ENCODE measurements at regions not wholly inside any gene's neighbourhood (a gene's known extent, or its start where the extent isn't known, plus 50 kb on each side); places are given as distances from the start of the nearest gene placed in this dataset.

DNA sequence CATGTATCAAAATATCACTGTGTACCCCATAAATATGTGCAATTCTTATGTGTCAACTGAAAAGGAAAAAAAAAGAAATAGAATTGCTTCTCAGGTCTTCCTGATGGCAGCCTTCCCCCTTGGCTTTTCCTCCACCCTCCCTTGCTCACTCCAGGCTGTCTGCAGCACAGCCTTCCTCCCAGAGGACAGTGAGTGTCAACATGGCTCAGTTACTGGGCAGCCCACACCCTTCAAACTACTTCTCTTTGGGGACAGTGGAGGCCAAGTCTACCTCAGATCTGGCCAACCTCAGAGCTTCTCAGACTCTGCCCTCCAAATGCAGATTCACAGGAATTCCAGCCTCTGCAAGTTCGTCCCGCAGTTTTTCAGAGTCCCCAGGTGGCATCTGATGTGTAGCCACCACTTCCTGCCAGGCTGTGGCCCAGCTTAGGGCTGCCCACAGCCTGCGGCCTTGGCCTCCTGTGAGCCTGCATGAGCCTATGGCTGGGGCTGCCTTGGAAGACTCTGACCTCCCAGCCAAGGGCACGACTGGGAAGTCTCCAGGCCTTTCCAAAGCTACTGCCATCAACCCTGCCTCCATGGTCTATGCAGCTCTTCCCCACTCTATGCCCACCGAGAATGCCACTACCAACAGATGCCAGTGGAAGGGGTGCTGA is 148.0 kb upstream of the PWP1 start:
- H3K4me3 ChIP-seq (ENCODE audit: low read length in 2 of 2) = no peak overlapping the region

DNA sequence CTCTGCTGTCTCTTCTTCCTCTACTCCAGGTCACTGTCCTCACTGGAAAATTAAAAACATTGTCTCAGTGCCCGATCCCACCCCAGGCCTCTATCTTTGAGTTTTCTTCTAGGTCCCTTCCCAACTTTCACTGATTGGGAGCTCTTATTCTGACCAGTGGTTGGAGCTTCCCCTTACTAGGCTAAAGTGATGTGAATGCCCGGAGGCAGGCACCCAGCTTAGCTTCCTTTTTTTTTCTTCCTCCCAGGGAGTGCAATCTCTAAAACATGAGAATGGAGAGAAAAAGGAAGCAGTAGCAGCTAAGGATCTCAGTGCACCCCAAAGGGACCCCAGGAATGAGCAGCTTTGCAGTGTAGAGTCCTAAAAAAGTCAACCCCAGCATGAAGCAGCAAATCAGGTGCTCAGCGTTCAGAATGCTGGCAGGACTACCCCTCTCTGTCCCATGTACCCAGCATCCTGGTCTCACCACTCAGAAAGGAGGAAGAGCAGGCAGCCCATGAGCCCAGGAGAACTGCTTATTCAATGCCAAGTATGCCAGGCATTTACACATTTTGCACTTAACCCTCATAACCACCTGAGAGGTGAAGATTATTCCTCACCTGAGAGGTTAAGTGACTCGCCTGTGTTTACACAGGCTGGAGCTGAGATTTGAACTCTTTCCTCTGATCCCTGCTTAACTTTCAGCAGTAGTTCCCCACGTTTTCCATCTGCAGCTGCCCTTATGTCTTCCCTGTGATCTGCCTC is 146.2 kb upstream of the PWP1 start:
- H3K9ac ChIP-seq (ENCODE audit: low read depth in 1 of 2, low read length in 2 of 2) = no peak overlapping the region
- no peak overlapping the region for H3K27ac ChIP-seq (ENCODE audit: low read depth in 2 of 2, low read length in 2 of 2)
- no peak overlapping the region for H3K4me3 ChIP-seq (ENCODE audit: low read length in 2 of 2)
- H3K4me1 ChIP-seq (ENCODE audit: control insufficient read depth in 2 of 2, insufficient read depth in 2 of 2, low read length in 2 of 2) = no peaks in the 10 kb centered on the region
- H3K27me3 ChIP-seq (ENCODE audit: control insufficient read depth in 2 of 2, insufficient read depth in 2 of 2, low read length in 2 of 2) = no peaks in the 10 kb centered on the region
- H3K36me3 ChIP-seq (ENCODE audit: control insufficient read depth in 2 of 2, insufficient read depth in 2 of 2, low read length in 2 of 2) = no peaks in the 10 kb centered on the region
- H3K9me3 ChIP-seq (ENCODE audit: control insufficient read depth in 2 of 2, low read length in 2 of 2) = no peaks in the 10 kb centered on the region

More for the DNA sequence above, 148.0 kb upstream of the PWP1 start:
- H3K4me1 ChIP-seq (ENCODE audit: control insufficient read depth in 2 of 2, insufficient read depth in 2 of 2, low read length in 2 of 2) = no peaks in the 10 kb centered on the region
- H3K9me3 ChIP-seq (ENCODE audit: control insufficient read depth in 2 of 2, low read length in 2 of 2) = no peaks in the 10 kb centered on the region
- H3K27me3 ChIP-seq (ENCODE audit: control insufficient read depth in 2 of 2, insufficient read depth in 2 of 2, low read length in 2 of 2) = no peaks in the 10 kb centered on the region
- no peak overlapping the region for H3K27ac ChIP-seq (ENCODE audit: low read depth in 2 of 2, low read length in 2 of 2)
- H3K9ac ChIP-seq (ENCODE audit: low read depth in 1 of 2, low read length in 2 of 2) = no peak overlapping the region
- no peaks in the 10 kb centered on the region for H3K36me3 ChIP-seq (ENCODE audit: control insufficient read depth in 2 of 2, insufficient read depth in 2 of 2, low read length in 2 of 2)

DNA sequence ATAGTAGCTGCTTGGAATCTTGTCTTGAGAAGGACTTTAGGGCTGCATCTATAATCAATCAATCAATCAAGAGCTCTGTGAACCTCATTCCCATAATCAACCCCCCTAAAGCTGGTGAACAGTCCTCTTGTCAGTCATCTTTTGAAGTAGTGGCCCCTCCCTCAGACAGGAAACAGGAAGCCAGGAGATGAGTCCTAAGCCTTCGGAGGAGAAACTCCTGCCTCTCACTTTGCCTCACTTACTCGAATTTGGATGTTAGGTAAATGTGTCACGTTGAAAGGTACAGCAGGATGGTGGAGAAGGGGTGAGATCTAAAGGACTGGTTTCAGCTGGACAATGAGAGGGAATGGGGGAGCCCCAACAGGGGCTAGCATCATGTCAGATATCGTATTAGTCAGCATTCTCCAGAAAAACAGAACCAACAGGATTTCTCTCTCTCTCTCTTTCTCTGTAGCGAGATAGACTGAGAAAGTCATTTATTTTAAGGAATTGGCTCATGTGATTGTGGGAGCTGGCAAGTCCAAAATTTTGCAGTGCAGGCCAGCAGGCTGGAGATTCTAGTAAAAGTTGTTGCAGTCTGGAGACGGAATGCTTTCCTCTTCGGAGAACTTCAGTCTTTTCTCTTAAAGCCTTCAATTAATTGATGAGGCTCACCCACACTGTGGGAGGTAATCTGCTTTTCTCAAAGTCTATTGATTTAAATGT is 144.4 kb upstream of the PWP1 start:
- H3K36me3 ChIP-seq (ENCODE audit: control insufficient read depth in 2 of 2, insufficient read depth in 2 of 2, low read length in 2 of 2) = no peaks in the 10 kb centered on the region
- no peak overlapping the region for H3K4me3 ChIP-seq (ENCODE audit: low read length in 2 of 2)
- H3K9me3 ChIP-seq (ENCODE audit: control insufficient read depth in 2 of 2, low read length in 2 of 2) = no peaks in the 10 kb centered on the region
- no peak overlapping the region for H3K9ac ChIP-seq (ENCODE audit: low read depth in 1 of 2, low read length in 2 of 2)
- H3K27ac ChIP-seq (ENCODE audit: low read depth in 2 of 2, low read length in 2 of 2) = no peak overlapping the region
- no peaks in the 10 kb centered on the region for H3K27me3 ChIP-seq (ENCODE audit: control insufficient read depth in 2 of 2, insufficient read depth in 2 of 2, low read length in 2 of 2)
- peaks cover 0 to 2% of the 10 kb centered on the region in 2 donors for H3K4me1 ChIP-seq (ENCODE audit: control insufficient read depth in 2 of 2, insufficient read depth in 2 of 2, low read length in 2 of 2)

DNA sequence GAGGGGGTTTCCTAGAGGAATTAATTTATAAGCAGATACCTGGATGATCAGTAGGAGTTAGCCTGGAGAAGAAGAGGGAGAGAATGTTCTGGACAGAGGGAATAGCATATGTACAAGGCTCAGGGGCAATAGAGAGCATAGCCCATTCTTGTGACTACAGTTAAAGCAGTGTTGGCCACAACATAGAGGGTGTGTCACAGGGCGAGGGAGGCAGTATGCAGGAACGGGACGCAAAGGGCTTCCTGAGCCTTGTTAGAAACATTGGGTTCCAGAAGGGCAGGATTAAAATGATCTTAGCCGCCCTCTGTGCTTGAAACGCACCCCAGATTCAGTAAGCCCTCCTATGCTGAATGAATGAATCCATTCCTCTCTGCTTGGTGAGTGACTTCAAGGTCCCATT is 142.2 kb upstream of the PWP1 start:
- no peak overlapping the region for H3K4me3 ChIP-seq (ENCODE audit: low read length in 2 of 2)
- peaks cover 0 to 2% of the 10 kb centered on the region in 2 donors for H3K4me1 ChIP-seq (ENCODE audit: control insufficient read depth in 2 of 2, insufficient read depth in 2 of 2, low read length in 2 of 2)
- H3K9me3 ChIP-seq (ENCODE audit: control insufficient read depth in 2 of 2, low read length in 2 of 2) = no peaks in the 10 kb centered on the region
- H3K27me3 ChIP-seq (ENCODE audit: control insufficient read depth in 2 of 2, insufficient read depth in 2 of 2, low read length in 2 of 2) = no peaks in the 10 kb centered on the region
- no peak overlapping the region for H3K9ac ChIP-seq (ENCODE audit: low read depth in 1 of 2, low read length in 2 of 2)
- H3K27ac ChIP-seq (ENCODE audit: low read depth in 2 of 2, low read length in 2 of 2) = no peak overlapping the region
- H3K36me3 ChIP-seq (ENCODE audit: control insufficient read depth in 2 of 2, insufficient read depth in 2 of 2, low read length in 2 of 2) = no peaks in the 10 kb centered on the region

DNA sequence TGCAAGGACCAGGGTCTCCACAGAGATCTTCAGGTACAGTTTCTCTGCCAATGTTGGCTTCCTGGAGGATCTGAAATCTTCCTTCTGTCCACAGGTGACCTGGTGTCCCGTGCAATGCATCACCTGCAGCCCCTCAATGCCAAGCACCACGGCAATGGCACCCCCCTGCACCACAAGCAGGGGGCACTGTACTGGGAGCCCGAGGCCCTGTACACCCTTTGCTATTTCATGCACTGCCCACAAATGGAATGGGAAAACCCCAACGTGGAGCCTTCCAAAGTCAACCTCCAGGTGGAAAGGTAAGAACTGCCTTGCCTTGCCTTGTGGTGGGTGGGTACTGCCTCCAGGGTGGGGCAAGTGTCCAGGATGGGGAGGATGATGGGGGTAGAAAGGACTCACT is 141.8 kb upstream of the PWP1 start:
- Histone ChIP-seq H3K36me3 (ENCODE audit: control insufficient read depth in 2 of 2, insufficient read depth in 2 of 2, low read length in 2 of 2) (no peaks in the 10 kb centered on the region), H3K4me1 (ENCODE audit: control insufficient read depth in 2 of 2, insufficient read depth in 2 of 2, low read length in 2 of 2) (peaks cover 0 to 2% of the 10 kb centered on the region in 2 donors), H3K27ac (ENCODE audit: low read depth in 2 of 2, low read length in 2 of 2) (no peak overlapping the region), H3K27me3 (ENCODE audit: control insufficient read depth in 2 of 2, insufficient read depth in 2 of 2, low read length in 2 of 2) (no peaks in the 10 kb centered on the region), H3K9ac (ENCODE audit: low read depth in 1 of 2, low read length in 2 of 2) (no peak overlapping the region), H3K4me3 (ENCODE audit: low read length in 2 of 2) (no peak overlapping the region), H3K9me3 (ENCODE audit: control insufficient read depth in 2 of 2, low read length in 2 of 2) (no peaks in the 10 kb centered on the region)

DNA sequence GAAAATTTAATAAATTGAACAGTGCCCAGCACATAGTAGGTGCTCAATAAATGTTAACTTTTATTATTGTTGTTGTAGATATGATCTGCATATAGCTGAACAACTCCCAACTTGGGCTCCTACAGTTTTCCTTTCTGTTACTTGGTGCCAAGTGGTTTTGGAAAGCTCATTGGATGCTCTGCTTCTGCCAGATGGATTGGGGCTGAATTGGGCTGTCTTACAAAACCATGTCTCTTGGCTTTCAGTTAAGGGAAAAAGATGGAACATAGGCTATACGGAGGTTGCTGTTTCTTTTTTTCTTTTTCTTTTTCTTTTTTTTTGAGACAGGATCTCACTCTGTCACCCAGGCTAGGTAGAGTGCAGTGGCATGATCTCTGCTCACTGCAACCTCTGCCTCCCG is 140.7 kb upstream of the PWP1 start:
- Histone ChIP-seq H3K27me3 (ENCODE audit: control insufficient read depth in 2 of 2, insufficient read depth in 2 of 2, low read length in 2 of 2) (no peaks in the 10 kb centered on the region), H3K4me1 (ENCODE audit: control insufficient read depth in 2 of 2, insufficient read depth in 2 of 2, low read length in 2 of 2) (peaks cover 0 to 2% of the 10 kb centered on the region in 2 donors), H3K27ac (ENCODE audit: low read depth in 2 of 2, low read length in 2 of 2) (no peak overlapping the region), H3K9ac (ENCODE audit: low read depth in 1 of 2, low read length in 2 of 2) (no peak overlapping the region), H3K4me3 (ENCODE audit: low read length in 2 of 2) (no peak overlapping the region), H3K9me3 (ENCODE audit: control insufficient read depth in 2 of 2, low read length in 2 of 2) (no peaks in the 10 kb centered on the region), H3K36me3 (ENCODE audit: control insufficient read depth in 2 of 2, insufficient read depth in 2 of 2, low read length in 2 of 2) (no peaks in the 10 kb centered on the region)

DNA sequence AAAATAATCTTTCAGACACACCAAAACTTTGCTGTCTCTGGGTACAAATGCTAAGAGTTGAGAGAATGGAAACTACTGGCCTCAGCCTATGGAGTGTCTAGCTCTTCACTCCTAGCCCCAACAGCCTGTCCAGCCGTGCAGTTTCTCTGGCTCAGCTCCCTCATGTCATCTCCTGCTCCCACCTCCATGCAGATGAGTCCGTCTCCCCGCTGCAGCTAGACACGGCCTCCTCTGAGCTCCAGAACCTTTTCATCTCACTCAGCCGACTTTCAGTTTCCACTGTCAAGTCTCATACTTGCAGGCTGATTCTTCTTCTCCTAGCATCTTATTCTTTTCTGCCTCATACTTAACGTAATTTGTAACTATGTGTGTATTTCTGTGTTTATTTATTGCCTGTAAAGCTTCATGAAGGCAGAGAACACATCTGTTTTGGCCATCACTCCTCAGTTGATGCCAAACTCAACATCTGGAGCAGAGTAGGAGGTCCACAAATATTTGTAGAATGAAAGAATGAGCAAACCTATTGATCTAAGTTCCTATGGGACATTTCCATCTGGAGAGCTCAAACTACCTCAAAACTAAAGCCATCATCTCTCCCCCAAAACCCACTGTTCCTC is 139.8 kb upstream of the PWP1 start:
- H3K4me1 ChIP-seq (ENCODE audit: control insufficient read depth in 2 of 2, insufficient read depth in 2 of 2, low read length in 2 of 2) = peaks cover 0 to 2% of the 10 kb centered on the region in 2 donors
- no peak overlapping the region for H3K27ac ChIP-seq (ENCODE audit: low read depth in 2 of 2, low read length in 2 of 2)
- H3K9ac ChIP-seq (ENCODE audit: low read depth in 1 of 2, low read length in 2 of 2) = no peak overlapping the region
- no peaks in the 10 kb centered on the region for H3K36me3 ChIP-seq (ENCODE audit: control insufficient read depth in 2 of 2, insufficient read depth in 2 of 2, low read length in 2 of 2)
- H3K9me3 ChIP-seq (ENCODE audit: control insufficient read depth in 2 of 2, low read length in 2 of 2) = no peaks in the 10 kb centered on the region
- no peak overlapping the region for H3K4me3 ChIP-seq (ENCODE audit: low read length in 2 of 2)
- no peaks in the 10 kb centered on the region for H3K27me3 ChIP-seq (ENCODE audit: control insufficient read depth in 2 of 2, insufficient read depth in 2 of 2, low read length in 2 of 2)

DNA sequence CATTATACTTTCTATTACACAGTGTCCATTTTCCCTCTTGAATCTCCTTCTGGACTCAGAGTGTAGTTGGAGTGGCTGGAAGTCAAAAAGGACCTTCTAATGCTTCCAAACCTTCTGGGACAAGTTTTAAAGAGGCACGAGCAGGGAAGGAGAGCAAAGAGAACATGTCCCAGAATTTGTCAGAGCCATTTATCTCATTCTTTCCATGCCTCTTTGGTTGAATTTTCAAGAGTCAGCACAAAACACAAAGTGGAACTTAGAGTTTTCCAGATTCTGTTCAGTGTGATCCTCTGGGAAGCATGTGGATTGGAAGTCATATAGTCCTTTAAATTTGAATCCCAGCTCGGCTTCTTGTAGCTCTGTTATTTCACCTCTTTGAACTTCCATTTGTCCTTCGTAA is 138.2 kb upstream of the PWP1 start:
- Histone ChIP-seq H3K27ac (ENCODE audit: low read depth in 2 of 2, low read length in 2 of 2) (no peak overlapping the region), H3K36me3 (ENCODE audit: control insufficient read depth in 2 of 2, insufficient read depth in 2 of 2, low read length in 2 of 2) (no peaks in the 10 kb centered on the region)

DNA sequence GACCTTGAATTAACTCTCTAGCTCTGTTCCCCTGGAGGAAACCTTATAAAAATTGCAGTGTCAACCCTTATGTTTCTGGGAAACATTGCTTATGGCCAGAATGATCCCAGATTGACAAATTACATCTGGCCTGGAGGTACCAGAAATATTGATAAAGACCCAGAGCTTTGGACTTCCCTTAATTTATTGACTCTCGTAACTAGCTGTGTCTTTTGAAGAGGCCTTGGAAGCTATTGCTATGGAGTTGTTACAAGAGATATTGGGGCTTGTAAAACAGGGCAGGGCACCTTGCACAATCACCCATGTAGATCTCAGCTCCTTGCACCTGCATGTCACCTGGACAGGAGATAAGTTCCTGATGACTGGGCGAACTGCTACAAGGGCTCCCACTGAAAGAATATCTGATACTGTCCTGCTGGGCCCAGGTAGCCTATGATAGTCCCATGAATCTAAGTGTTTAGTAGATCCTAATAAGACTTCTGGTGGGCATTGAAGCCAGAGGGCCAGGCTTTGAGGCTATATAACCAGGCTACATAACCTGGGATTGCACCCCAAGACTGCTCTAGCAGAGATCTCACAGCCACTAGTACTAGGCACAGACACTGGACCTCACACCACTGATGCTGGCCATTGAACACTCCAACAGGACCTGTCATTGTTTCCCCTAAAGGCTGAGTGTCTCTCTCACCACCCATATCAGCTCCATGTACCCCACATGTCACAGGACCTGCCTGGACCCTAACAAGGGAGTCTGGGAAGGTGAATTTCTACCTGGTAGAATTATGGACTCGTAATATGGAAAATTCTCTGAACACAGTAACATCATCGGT is 135.7 kb upstream of the PWP1 start:
- Histone ChIP-seq H3K9ac (ENCODE audit: low read depth in 1 of 2, low read length in 2 of 2) (no peak overlapping the region), H3K4me3 (ENCODE audit: low read length in 2 of 2) (no peak overlapping the region), H3K27ac (ENCODE audit: low read depth in 2 of 2, low read length in 2 of 2) (no peak overlapping the region), H3K36me3 (ENCODE audit: control insufficient read depth in 2 of 2, insufficient read depth in 2 of 2, low read length in 2 of 2) (no peaks in the 10 kb centered on the region), H3K4me1 (ENCODE audit: control insufficient read depth in 2 of 2, insufficient read depth in 2 of 2, low read length in 2 of 2) (peaks cover 0 to 2% of the 10 kb centered on the region in 2 donors), H3K9me3 (ENCODE audit: control insufficient read depth in 2 of 2, low read length in 2 of 2) (no peaks in the 10 kb centered on the region), H3K27me3 (ENCODE audit: control insufficient read depth in 2 of 2, insufficient read depth in 2 of 2, low read length in 2 of 2) (no peaks in the 10 kb centered on the region)

More for the DNA sequence above, 138.2 kb upstream of the PWP1 start:
- Histone ChIP-seq H3K27me3 (ENCODE audit: control insufficient read depth in 2 of 2, insufficient read depth in 2 of 2, low read length in 2 of 2) (no peaks in the 10 kb centered on the region), H3K9me3 (ENCODE audit: control insufficient read depth in 2 of 2, low read length in 2 of 2) (no peaks in the 10 kb centered on the region), H3K4me1 (ENCODE audit: control insufficient read depth in 2 of 2, insufficient read depth in 2 of 2, low read length in 2 of 2) (peaks cover 0 to 2% of the 10 kb centered on the region in 2 donors), H3K4me3 (ENCODE audit: low read length in 2 of 2) (no peak overlapping the region), H3K9ac (ENCODE audit: low read depth in 1 of 2, low read length in 2 of 2) (no peak overlapping the region)

All from mucosa of rectum (tissue), 2 donors.